Neural progenitor cell (in vitro differentiated cells): ENCODE measurements at regions not wholly inside any gene's neighbourhood (a gene's known extent, or its start where the extent isn't known, plus 50 kb on each side); places are given as distances from the start of the nearest gene placed in this dataset.

Source experiments
- EZH2 ChIP-seq: fragments of 200-600 bp; sonication (generic); IDR thresholded peaks from 2 replicates; pipeline ENCODE4 v1.6.1; 2017; ENCODE audit warnings: antibody characterized with exemption, mild to moderate bottlenecking, moderate library complexity
- EZH2phosphoT487 ChIP-seq: fragments of 200-600 bp; sonication (generic); IDR thresholded peaks from 2 replicates; pipeline ENCODE4 v1.6.1; 2017; ENCODE audit warnings: antibody characterized with exemption
- TF ChIP-seq, protein P1 (sequence below): fragments of 200-600 bp; sonication (generic); IDR thresholded peaks from 2 replicates; pipeline ENCODE4 v1.5.1; 2017; ENCODE audit warnings: antibody characterized with exemption, mild to moderate bottlenecking

GRCh38 chr19:21607449-21607848 is 102.0 kb downstream of the ZNF429 start:
- TF ChIP-seq, protein P1, sequence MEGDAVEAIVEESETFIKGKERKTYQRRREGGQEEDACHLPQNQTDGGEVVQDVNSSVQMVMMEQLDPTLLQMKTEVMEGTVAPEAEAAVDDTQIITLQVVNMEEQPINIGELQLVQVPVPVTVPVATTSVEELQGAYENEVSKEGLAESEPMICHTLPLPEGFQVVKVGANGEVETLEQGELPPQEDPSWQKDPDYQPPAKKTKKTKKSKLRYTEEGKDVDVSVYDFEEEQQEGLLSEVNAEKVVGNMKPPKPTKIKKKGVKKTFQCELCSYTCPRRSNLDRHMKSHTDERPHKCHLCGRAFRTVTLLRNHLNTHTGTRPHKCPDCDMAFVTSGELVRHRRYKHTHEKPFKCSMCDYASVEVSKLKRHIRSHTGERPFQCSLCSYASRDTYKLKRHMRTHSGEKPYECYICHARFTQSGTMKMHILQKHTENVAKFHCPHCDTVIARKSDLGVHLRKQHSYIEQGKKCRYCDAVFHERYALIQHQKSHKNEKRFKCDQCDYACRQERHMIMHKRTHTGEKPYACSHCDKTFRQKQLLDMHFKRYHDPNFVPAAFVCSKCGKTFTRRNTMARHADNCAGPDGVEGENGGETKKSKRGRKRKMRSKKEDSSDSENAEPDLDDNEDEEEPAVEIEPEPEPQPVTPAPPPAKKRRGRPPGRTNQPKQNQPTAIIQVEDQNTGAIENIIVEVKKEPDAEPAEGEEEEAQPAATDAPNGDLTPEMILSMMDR = no peak
- TF ChIP-seq EZH2 (no peak), EZH2phosphoT487 (no peak)
